WTC11 (cell line): ENCODE measurements at regions not wholly inside any gene's neighbourhood (a gene's known extent, or its start where the extent isn't known, plus 50 kb on each side); places are given as distances from the start of the nearest gene placed in this dataset.

Experiments
- AFF4 ChIP-seq: sonication (generic); formaldehyde crosslinking; IDR thresholded peaks from 2 replicates; pipeline ENCODE4 v1.8.1; 2023; ENCODE audit warnings: mild to moderate bottlenecking, missing genetic modification reagents, borderline replicate concordance
- AR ChIP-seq: fragments of 250-450 bp; sonication (Bioruptor Pico); IDR thresholded peaks from 2 replicates; pipeline ENCODE4 v1.9.0; 2021; ENCODE audit warnings: mild to moderate bottlenecking
- CBFB ChIP-seq: sonication (generic); formaldehyde crosslinking; IDR thresholded peaks from 2 replicates; pipeline ENCODE4 v1.8.1; 2022; ENCODE audit warnings: mild to moderate bottlenecking, low read depth, missing genetic modification reagents
- CTCF ChIP-seq: fragments of 200-600 bp; IDR thresholded peaks from 2 replicates; pipeline ENCODE4 v1.8.0; 2022; ENCODE audit warnings: antibody characterized with exemption
- FOXJ3 ChIP-seq: sonication (generic); formaldehyde crosslinking; IDR thresholded peaks from 2 replicates; pipeline ENCODE4 v1.9.0; 2021; ENCODE audit warnings: missing genetic modification reagents, mild to moderate bottlenecking, borderline replicate concordance
- FOXP4 ChIP-seq: sonication (generic); formaldehyde crosslinking; IDR thresholded peaks from 2 replicates; pipeline ENCODE4 v1.8.0; 2022; ENCODE audit warnings: mild to moderate bottlenecking, missing genetic modification reagents
- JUN ChIP-seq: sonication (generic); formaldehyde crosslinking; IDR thresholded peaks from 2 replicates; pipeline ENCODE4 v1.8.0; 2023; ENCODE audit warnings: mild to moderate bottlenecking, missing genetic modification reagents
- KAT7 ChIP-seq: sonication (generic); formaldehyde crosslinking; IDR thresholded peaks from 2 replicates; pipeline ENCODE4 v1.8.1; 2023; ENCODE audit warnings: missing genetic modification reagents, mild to moderate bottlenecking, borderline replicate concordance
- MAX ChIP-seq: sonication (generic); formaldehyde crosslinking; IDR thresholded peaks from 2 replicates; pipeline ENCODE4 v1.8.0; 2022; ENCODE audit warnings: mild to moderate bottlenecking, missing genetic modification reagents
- MLX ChIP-seq: sonication (generic); formaldehyde crosslinking; IDR thresholded peaks from 2 replicates; pipeline ENCODE4 v1.8.1; 2023; ENCODE audit warnings: mild to moderate bottlenecking, missing genetic modification reagents, moderate library complexity
- RORB ChIP-seq: fragments of 250-450 bp; sonication (Bioruptor Pico); IDR thresholded peaks from 2 replicates; pipeline ENCODE4 v1.9.0; 2021; ENCODE audit warnings: mild to moderate bottlenecking
- USF2 ChIP-seq: sonication (generic); formaldehyde crosslinking; IDR thresholded peaks from 2 replicates; pipeline ENCODE4 v1.8.1; 2023; ENCODE audit warnings: mild to moderate bottlenecking, missing genetic modification reagents, moderate library complexity
- ZNF138 ChIP-seq: sonication (generic); formaldehyde crosslinking; conservative IDR thresholded peaks from 2 replicates; pipeline ENCODE4 v1.8.1; 2022; ENCODE audit warnings: mild to moderate bottlenecking, moderate library complexity, missing genetic modification reagents
- ZNF396 ChIP-seq: fragments of 250-450 bp; sonication (Bioruptor Pico); IDR thresholded peaks from 2 replicates; pipeline ENCODE4 v1.8.0; 2021; ENCODE audit warnings: mild to moderate bottlenecking, moderate library complexity, borderline replicate concordance

- TF ChIP-seq CTCF = no peak
- TF ChIP-seq ZNF138 (CRISPR knock-in tag) = no peak
- no peak for TF ChIP-seq AFF4 (CRISPR knock-in tag)
- no peak for TF ChIP-seq CBFB (CRISPR knock-in tag)
- no peak for TF ChIP-seq MAX (CRISPR knock-in tag)
- TF ChIP-seq JUN (CRISPR knock-in tag) = no peak
- no peak for TF ChIP-seq KAT7 (CRISPR knock-in tag)
- no peak for TF ChIP-seq FOXJ3 (CRISPR knock-in tag)
- no peak for TF ChIP-seq RORB
- no peak for TF ChIP-seq FOXP4 (CRISPR knock-in tag)
- no peak for TF ChIP-seq USF2
- TF ChIP-seq MLX (CRISPR knock-in tag) = no peak
- TF ChIP-seq ZNF396 (CRISPR knock-in tag) = no peak
- no peak for TF ChIP-seq AR (CRISPR knock-in tag)
Measured at GRCh38 chr4:106503116-106504050, 134.8 kb upstream of the GIMD1 start.
